ENCODE measurements at regions not wholly inside any gene's neighbourhood (a gene's known extent, or its start where the extent isn't known, plus 50 kb on each side); places are given as distances from the start of the nearest gene placed in this dataset.

DNA sequence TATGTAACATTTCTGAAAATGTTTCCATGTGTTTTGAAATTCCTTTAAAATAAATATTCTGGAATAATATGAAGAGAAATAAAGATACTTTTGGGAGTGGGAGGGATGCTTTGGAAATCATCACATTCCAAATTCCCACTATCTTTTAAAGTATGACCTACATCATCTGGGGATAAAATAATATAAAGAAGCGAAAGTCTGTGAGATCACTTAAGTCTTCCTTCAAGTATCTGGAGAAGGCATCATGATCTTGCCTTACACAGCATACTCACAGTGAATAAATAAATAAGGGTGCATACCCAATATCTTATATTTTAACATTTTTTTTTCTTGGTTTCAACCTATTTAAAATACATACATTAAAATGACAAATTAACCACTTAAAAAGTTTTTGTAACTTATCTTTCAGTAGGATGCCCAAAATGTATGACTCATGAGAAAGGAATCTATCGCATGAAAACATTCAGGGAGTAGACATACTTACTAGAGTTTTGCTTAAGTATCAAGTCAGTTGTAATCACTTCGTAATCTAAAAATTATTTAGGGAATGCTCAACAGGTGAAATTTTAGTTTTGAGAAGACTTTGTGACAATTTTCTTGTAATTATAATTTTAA is 248.3 kb upstream of the COL3A1 start:
- ChIA-PET POLR2A (no interaction called here), CTCF (no interaction called here)
- H3K4me1 ChIP-seq (ENCODE audit: control insufficient read depth, insufficient read depth, low read length), result no peaks in the 10 kb centered on the region
- TF ChIP-seq ZNF221 (tag by site-specific recombination; IDR thresholded peaks at IDR 0.05; ENCODE audit: borderline replicate concordance), result no peak
- no peak for TF ChIP-seq OVOL3 (tag by site-specific recombination; IDR thresholded peaks at IDR 0.05)
- no peak for TF ChIP-seq ZNF292 (tag by site-specific recombination; IDR thresholded peaks at IDR 0.05; ENCODE audit: borderline replicate concordance, low read depth)
- TF ChIP-seq ZNF248 (tag by site-specific recombination; IDR thresholded peaks at IDR 0.05), result no peak
- TF ChIP-seq ZNF146 (tag by site-specific recombination; IDR thresholded peaks at IDR 0.05), result no peak
- no peak for TF ChIP-seq ZNF549 (tag by site-specific recombination; IDR thresholded peaks at IDR 0.05)
- TF ChIP-seq GLIS1 (tag by site-specific recombination; IDR thresholded peaks at IDR 0.05), result no peak
- TF ChIP-seq ZNF26 (tag by site-specific recombination; IDR thresholded peaks at IDR 0.05), result no peak
- TF ChIP-seq ZNF518A (tag by site-specific recombination; conservative IDR thresholded peaks at IDR 0.05; ENCODE audit: low read depth), result no peak
- no peak for TF ChIP-seq ZNF362 (tag by site-specific recombination; IDR thresholded peaks at IDR 0.05)
- TF ChIP-seq ZNF837 (tag by site-specific recombination; IDR thresholded peaks at IDR 0.05), result no peak
- no peak for TF ChIP-seq ZNF23 (tag by site-specific recombination; IDR thresholded peaks at IDR 0.05; ENCODE audit: borderline replicate concordance)
- no peak for TF ChIP-seq ZBTB7A (tag by site-specific recombination; IDR thresholded peaks at IDR 0.05; ENCODE audit: low read depth)
- TF ChIP-seq, protein P1, sequence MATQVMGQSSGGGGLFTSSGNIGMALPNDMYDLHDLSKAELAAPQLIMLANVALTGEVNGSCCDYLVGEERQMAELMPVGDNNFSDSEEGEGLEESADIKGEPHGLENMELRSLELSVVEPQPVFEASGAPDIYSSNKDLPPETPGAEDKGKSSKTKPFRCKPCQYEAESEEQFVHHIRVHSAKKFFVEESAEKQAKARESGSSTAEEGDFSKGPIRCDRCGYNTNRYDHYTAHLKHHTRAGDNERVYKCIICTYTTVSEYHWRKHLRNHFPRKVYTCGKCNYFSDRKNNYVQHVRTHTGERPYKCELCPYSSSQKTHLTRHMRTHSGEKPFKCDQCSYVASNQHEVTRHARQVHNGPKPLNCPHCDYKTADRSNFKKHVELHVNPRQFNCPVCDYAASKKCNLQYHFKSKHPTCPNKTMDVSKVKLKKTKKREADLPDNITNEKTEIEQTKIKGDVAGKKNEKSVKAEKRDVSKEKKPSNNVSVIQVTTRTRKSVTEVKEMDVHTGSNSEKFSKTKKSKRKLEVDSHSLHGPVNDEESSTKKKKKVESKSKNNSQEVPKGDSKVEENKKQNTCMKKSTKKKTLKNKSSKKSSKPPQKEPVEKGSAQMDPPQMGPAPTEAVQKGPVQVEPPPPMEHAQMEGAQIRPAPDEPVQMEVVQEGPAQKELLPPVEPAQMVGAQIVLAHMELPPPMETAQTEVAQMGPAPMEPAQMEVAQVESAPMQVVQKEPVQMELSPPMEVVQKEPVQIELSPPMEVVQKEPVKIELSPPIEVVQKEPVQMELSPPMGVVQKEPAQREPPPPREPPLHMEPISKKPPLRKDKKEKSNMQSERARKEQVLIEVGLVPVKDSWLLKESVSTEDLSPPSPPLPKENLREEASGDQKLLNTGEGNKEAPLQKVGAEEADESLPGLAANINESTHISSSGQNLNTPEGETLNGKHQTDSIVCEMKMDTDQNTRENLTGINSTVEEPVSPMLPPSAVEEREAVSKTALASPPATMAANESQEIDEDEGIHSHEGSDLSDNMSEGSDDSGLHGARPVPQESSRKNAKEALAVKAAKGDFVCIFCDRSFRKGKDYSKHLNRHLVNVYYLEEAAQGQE (tag by site-specific recombination; IDR thresholded peaks at IDR 0.05), result no peak
- TF ChIP-seq, protein P2, sequence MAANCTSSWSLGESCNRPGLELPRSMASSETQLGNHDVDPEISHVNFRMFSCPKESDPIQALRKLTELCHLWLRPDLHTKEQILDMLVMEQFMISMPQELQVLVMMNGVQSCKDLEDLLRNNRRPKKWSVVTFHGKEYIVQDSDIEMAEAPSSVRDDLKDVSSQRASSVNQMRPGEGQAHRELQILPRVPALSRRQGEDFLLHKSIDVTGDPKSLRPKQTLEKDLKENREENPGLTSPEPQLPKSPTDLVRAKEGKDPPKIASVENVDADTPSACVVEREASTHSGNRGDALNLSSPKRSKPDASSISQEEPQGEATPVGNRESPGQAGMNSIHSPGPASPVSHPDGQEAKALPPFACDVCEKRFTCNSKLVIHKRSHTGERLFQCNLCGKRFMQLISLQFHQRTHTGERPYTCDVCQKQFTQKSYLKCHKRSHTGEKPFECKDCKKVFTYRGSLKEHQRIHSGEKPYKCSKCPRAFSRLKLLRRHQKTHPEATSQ (tag by site-specific recombination; IDR thresholded peaks at IDR 0.05), result no peak
- TF ChIP-seq ZFP69B (tag by site-specific recombination; IDR thresholded peaks at IDR 0.05), result no peak
- H3K27ac ChIP-seq (ENCODE audit: extremely low read depth, low read depth, low read length), result no peak overlapping the region
- H3K9me3 ChIP-seq (ENCODE audit: control insufficient read depth, insufficient read depth, low read depth, low read length), result no peaks in the 10 kb centered on the region
- H3K36me3 ChIP-seq (ENCODE audit: control insufficient read depth in 2 of 2, insufficient read depth in 1 of 2, low read length in 2 of 2), result no peaks in the 10 kb centered on the region
- no peak overlapping the region for H3K4me3 ChIP-seq (ENCODE audit: low read depth, low read length)
